PC-3 (cell line): ENCODE measurements at regions not wholly inside any gene's neighbourhood (a gene's known extent, or its start where the extent isn't known, plus 50 kb on each side); places are given as distances from the start of the nearest gene placed in this dataset.

Experiments
- CTCF ChIP-seq: fragments of 300-600 bp; sonication (generic); conservative IDR thresholded peaks from 2 replicates; pipeline ENCODE4 v1.5.1; 2017; ENCODE audit warnings: antibody characterized with exemption, low read depth, mild to moderate bottlenecking, low read length
- EZH2 ChIP-seq: fragments of 300-600 bp; sonication (generic); IDR thresholded peaks from one replicate; pipeline ENCODE4 v1.6.1; 2017; ENCODE audit warnings: antibody characterized with exemption, mild to moderate bottlenecking, low read length; ENCODE audit not compliant: unreplicated experiment

- TF ChIP-seq CTCF (no peak), EZH2 (no peak)
Observed at GRCh38 chr3:159069091-159069490, 267.2 kb downstream of the MFSD1 start, which contains the start of gene IQCJ.
